GM18907 (cell line): ENCODE measurements at regions not wholly inside any gene's neighbourhood (a gene's known extent, or its start where the extent isn't known, plus 50 kb on each side); places are given as distances from the start of the nearest gene placed in this dataset.

Source experiments
- ATAC-seq: cut with Tn5 transposase; IDR thresholded peaks from one replicate; pipeline ENCODE4 v1.9.1; 2021; ENCODE audit warnings: mild to moderate bottlenecking, moderate library complexity; ENCODE audit not compliant: unreplicated experiment

DNA sequence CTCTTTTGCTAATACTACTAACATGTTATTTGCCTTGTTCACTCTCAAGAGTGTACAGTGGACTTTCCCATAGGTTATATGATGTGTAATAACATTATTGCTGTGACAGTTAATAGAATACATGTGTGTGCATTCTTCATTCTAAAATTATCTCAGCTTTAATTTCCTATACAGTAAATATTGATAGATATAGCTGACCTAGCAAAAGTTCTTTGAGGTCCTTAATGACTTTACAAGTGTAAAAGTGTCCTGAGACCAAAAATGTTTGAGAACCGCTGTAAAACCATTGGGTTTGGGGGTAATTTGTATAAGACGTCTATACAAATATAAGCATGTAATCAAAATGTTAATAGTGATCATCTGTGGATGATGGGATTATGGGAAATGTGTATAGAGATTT, 469.5 kb upstream of the PROK2 start:
- ATAC-seq, result no peak

DNA sequence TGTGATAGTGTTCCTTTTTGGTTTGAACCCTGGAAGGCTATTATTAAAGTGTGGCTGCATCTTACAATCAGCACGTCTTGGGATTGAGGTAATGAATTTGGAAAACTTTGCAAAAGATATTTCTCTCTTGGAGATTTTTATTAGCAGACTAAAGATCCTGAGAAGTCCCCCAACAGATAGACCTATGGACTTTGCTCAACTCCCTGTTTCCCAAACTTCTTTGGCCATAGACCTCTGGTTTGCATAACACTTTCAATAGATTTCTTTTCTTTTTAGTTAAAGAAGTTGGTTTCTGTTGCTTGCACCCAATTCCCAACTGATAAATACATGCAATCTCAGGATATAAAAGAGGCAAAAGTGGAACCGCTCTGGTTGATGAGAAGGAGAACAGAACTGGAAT, 465.8 kb upstream of the PROK2 start:
- ATAC-seq, result no peak

DNA sequence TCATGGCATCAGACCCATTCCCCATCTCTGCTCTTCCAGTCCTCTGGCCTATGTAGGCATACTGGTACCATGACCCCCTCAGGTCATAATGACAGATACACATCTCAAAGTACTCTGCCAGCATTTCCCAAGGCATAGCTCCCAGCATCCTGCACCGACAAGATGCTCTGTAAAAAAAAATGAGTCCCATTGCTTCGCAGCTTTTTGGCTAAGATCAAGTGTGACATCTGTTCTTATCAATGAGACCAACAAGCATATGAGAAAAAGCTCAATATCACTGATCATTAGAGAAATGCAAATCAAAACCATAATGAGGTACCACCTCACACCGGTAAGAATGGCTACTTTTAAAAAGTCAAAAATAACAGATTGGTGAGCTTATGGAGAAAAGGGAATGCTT, 463.9 kb upstream of the PROK2 start:
- no peak for ATAC-seq

DNA sequence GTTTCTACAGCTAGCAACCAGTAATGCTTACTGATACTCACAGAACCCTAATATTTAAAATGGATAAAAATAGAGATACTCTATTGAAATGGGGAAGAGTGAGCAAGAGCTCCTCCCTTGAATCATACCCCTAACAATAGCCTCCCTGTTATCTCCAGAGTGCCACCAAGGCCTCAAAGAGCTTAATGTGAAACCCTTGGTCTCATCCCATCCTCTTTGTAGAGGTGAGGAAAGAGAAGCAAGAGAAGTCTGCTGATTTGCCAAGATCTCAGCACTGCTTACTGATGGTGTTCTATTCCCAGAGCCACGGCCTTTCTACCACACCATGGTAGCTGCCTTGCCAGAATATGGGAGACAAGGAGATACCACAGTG, 463.4 kb upstream of the PROK2 start:
- no peak for ATAC-seq

DNA sequence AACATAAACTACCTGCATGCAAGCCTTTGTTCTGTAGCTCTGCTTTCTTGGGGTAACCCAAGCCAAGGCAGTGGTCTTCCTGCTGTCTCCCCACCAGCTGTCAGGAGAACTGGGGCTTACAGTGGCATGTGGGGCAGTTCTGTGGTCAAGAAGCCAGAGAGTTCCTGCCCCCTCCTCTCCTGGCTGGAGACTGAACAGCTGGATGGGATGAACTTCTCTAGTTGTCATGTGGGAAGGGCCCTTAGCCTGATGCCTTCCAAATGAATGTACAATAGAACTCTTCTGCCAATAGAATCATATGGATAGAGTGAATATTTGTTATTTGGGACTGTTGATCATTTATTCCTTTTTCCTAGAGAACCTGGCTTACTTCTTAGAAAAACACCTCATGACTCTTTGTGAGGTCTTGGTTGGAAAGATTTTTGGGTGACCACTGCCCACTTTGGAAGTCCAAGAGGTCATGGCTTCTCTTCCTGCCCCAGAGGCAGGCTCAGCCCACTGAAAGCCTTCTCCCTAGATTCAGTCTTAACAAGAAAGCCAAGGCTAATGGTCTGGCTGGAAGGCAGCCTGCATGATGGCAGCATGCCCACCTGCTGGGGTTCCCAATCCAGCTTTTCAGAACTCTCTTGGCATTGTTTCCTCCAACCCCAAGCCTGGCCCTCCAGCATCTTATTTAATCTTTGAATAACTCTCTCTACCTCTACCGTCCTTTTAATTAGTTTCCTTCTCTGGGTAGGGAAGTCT, 462.9 kb upstream of the PROK2 start:
- no peak for ATAC-seq

DNA sequence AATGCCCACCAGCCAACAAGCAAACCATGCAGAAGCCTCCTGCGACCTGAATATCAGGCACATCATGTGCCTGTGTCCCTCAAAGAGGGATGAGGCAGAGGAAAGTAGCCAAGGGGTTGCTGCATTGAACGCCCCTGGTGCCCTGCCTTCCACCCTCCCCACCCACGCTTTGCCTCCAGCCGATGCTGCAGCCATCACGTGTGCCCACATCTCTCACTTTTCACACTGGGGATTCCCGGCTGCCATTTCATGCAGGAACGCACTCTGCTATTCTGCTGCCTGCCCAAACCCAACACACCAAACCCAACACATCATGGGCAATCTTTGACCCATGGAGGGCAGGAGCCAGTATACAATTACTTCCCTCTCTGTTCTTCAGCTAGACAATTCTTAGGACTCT, 462.2 kb upstream of the PROK2 start:
- no peak for ATAC-seq

DNA sequence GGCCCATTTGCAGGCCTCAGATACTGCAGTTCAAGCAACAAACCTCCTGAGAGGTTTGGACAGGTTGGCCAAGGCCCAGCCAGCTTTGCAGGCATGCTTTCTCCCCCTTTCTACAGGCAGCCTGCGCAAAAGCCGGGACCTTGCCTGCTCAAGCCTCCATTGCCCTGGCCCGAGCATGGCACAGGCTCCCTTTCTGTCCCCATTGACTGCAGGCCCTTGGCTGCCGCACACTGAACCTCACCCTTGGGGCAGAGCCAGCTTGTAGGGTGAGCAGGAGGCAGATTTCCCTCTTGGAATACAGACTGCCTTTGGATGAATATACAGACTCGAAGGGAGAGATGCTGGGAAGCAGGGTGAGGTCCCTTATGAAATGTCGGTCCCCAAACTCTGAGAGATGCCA, 461.7 kb upstream of the PROK2 start:
- ATAC-seq, result no peak

DNA sequence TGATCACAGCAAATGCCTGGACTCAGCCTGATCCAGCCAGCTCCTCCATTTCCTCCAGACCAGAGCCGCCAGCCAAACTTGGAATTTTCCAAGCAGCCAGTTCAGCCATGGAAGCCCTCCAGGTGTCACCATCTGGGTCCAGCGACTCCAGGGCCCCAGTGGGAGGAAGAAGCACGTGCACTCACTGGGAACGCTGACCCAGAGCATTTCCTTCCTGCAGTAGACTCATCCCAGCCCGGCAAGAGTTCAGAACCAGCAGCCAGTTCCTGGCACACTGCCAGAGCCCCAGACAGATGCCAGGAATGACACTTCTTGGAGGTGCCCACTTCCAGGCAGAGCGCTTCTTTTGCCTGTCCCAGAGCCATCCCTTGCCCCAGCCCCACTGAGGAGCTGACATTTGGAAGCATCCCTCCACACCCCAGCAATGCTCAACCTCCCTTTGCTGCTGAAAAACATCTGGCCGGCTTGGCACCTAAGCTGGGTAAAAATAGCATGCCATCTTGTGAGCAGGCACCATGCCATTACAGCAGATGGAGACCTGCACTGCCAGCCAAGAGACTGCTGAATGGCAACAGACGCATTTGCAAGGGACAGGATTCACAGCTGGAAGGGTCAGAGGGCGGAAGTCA, 460.3 kb upstream of the PROK2 start:
- no peak for ATAC-seq

DNA sequence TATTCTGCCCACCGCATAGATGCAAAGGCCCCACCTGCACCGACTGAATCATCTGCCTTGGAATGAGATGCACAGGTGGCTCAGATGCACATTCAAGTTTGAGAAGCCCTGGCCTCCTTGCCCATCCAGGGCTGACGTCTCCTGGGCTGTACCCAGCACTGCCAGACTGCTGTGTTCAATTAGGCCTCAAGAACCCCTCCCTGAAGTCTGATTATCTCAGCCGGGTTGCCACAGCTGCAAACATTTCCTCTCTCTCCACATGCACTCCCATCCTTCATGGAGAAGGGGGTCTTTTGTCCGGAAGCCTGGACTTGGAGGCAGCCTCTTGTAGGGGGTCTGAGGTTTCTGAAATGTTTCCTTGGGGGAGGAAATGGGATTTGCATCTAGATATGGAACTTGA, 459.4 kb upstream of the PROK2 start:
- no peak for ATAC-seq

DNA sequence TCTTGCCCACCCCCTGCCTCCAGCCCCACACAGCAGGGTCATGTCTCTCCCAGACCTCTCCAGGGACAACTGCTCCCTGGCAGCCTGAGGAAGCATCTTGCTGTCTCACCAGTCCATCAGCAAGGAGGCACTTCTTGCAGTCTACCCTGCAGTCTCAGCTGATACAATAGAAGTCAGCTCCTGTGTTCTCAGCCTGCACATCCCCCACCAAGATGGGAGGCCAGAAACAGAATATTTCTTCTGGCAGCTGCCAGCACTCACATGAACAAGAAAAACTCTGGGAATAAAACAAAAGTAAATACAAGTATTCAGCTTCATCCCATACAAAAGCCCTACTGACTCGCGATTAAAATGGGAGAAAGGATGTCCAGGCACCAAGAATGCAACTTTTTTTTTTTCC, 457.4 kb upstream of the PROK2 start:
- no peak for ATAC-seq

DNA sequence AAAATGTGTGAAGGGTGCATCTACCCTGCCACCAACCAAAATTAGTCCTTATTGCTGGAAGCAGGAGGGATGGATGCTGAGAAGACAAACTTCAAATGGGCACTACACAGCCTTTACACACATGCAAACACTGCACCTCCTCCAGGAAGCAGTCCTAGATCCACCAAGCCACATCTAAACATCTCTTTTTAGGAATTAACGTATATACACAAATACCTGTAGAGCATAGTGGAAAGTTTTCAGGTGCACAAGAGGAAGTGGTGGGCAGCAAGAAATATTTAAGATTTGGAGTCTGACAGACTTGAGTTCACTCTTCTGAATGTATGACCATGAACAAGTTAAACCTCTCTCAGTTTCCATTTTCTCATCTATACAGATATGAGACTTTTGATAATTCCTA, 456.6 kb upstream of the PROK2 start:
- ATAC-seq, result no peak

DNA sequence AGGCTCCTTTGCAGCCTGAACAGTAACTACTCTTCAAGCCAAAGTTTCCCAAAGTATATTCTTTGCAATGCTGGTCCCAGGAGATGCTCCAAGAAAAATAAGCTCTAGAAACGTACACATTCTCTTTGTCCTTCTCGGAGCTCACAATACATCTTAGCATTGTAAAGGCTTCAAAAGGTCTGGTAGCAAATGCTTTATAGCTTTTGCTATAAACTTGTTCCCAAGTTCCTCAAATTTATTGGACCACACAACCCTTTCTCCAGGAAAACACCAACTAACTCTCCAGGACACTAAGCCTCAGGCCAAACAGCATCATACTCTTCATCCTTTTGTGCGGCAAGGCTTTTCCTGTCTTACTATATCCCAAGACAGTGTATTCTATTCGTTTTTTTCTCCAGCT, 455.6 kb upstream of the PROK2 start:
- no peak for ATAC-seq

DNA sequence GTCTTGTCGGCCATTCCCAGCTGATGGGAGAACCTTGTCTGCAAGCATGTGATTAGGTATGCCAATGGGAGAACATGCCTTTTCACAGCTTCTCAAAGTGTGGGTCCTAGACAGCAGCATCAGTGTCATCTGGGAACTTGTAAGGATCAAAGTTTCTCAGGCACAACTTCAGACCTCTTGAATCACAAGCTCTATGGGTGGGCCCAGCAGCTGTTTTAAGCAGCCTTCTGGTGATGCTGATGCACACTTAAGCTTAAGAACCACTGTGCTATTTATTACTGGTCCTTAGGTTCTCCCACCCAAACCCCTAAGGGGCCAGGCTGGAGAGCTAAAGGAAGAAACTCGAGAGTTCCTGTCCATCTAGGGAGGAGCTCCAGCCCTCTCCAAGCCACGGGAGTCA, 453.9 kb upstream of the PROK2 start:
- ATAC-seq, result no peak

DNA sequence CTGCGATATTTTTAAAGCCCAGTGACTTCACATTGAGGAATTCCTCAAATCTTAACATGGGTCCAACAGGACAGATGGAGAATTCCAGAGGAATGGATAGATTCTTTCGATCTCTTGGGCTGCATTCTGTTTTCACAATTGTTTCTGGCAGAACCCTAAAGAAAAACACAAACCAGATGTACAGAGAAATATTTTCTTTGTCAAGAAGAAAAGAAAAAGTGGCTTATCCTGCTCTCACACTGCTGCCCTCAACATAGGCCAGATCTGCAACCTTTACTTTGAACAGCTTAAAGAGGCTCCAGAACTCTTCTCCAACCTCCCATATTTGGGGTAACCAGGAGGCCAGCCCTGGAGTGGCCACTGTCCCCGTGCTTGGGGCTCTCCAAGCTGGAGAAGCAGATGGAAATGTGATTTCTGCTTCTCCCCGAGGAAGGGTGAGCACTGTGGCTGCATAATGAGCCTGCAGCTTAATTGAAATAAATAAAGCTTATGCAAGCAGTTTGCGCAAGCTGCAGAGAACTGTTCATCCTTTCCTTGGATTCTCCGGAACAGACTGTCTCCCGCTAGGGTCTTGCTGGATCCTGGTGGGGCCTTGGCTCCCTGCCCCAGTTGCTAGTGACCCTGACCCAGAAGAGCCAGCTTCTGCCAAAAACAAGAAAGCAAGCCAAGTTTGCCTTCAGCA, 453.2 kb upstream of the PROK2 start:
- no peak for ATAC-seq

DNA sequence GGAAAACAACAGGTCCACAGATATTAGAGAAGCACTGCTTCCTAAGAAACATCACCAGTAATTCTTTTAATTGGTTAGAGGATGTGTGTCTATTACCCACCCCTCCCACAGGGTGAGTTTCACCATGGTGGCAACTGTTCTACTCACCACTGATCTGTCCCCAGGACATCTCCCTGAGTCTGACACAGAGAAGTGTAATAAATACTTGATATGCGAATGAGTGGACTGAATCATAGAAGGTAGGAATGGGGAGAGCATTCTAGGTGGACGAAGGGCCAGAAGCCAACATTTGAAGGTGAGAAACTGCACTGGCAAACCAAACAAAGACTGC, 452.7 kb upstream of the PROK2 start:
- no peak for ATAC-seq

DNA sequence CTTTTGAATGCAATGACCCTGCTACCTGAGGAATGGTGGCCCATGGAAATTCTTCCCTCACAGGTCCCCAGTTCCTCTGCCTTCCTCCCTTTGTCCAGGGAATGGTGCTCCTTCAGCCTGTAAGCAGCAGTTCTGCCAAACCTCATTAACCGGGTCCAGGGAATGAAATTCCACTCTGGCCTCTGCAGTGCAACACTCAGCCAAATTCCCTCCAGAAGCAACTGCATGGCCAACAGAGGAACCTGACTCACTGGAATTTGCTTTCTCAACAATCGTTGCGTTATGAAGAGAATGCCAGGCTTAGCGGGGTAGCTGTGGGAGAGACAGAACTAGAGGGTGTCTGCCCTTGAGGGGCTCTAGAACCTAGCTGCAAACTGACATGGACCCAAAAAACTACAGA, 449.4 kb upstream of the PROK2 start:
- ATAC-seq, result no peak

DNA sequence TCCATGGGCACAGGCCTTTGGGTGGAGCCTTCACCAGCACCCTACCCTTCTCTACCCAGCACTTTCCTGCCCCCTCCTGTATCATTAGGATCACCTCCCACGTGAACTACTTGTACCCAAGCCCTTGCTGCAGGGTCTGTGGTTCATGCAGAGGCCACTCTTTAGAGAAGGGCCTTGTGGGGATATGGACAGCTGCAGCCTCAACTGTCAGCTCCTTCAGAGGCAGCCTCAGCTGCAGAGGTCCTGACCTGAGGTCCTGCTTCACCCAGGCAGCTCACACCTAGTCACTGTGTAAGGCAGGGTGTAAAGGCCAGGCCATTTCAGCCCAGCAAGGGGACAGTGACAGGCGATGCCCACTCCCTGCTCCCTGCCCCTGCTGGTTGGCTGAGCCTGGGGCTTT, 448.6 kb upstream of the PROK2 start:
- ATAC-seq, result no peak

DNA sequence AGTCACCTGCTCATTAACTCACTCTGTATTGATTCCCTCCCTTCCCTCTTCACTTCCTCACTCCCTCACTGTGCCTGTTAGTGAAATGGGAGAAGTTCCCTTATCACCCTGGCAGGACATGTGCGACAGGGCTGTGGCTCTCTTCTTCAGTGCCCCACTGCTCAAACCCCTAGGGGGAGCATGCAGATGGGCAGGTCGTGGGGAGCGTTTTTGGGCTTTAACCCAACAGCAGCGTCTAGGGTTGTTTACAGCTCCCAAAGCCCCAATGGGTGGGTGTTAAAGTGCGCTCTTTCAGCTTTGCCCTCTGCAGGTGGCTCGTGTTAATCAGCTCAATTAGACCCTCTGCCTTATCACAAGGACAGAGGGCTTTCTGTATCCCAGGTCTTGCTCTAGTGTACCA, 447.8 kb upstream of the PROK2 start:
- no peak for ATAC-seq

DNA sequence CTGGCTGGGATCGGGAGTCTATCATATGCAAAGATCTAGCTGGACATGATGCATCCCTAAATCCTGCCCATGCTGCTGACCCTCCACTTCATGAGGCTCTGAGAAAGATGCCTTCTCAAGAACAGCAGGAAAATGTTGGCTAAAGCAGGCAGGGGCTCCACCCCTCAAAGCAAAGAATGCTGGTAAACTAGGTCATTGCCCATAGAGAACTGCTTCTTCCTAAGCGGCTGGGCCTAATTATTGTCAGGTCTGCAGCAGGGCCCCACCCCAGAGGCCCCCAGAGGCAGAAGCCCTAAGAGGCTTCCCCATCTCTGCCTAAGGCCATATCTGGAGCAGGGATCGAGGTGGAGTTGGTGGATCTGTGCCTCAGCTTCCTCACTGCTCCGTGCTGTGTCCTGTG, 447.4 kb upstream of the PROK2 start:
- no peak for ATAC-seq

DNA sequence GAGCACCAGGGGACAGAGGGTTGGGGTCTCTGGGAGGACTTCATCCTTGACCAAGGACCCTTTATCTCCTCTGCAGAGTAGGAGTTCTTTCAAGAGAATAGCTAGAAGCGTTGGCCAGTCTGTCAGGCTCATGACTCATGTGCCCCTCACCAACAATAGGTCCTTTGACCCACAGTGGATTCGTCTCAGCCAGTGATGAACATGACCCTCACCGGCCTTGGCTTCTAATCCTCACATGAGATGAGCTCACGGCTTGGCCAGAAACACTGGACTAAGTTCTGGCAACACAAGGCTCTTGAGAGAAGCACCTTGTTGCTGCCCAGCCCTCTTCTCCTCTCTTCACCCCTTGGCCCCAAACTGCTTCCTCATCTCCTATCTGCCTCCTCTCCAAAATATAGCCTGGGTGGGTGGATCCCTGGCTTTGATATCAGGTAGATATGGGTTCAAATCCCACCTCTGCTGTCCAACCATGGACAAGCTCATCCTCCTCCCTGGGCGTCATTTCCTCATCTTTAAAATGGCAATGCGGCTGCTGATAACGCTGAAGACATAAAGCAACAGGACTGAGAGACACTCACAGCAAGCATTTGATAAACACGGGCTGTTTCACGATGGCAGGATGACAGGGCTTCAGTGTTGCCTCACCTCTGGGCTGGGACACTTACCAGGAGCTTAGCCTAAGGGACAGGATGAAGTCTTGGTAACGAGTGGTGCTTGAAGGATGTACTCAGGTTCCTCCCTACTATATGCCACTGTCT, 446.7 kb upstream of the PROK2 start:
- ATAC-seq, result no peak

DNA sequence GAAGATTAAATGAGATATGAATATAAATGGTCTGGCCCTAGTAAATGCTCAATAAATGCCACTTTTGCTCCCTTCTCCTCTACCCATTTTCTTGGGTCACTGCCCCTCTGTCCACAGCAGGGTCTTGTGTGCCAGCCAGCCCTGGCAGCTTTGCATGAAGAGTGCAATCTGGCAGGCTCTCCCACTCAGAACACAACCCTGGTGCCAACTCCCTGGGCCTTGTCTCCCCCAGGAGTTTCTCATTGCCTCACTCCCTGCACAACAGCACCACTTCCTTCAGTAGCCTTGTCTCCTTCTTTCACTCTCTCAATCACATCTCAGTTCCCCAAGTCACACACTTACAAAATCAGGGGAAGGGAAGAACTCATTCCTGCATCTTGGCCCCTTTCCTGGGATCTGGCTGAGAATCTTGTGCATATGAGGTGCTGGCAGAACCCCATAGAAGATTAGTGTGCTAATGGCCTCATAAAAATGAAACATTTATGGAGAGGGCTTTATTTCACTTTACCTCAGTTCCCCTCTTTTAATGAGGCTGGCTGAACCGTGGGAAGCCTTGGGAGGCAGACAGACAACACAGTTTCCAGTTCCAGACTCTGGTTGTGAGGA, 445.9 kb upstream of the PROK2 start:
- no peak for ATAC-seq

DNA sequence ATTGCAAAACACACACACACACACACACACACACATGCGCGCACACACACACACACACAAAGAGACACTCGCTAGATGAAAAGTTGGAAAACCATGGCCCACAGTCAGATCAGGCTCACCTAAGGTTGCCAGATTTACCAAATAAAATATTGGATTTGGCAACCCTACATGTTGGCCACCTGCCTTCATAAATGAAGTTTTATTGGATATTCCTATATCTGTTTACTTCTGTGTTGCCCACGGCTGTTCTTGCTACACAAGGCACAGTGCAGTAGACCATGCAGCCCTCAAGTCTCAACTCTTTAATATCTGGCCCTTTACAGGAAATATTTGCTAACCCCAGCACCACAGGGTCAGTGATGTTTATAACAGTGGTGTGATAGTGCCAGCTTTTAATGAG, 445.0 kb upstream of the PROK2 start:
- no peak for ATAC-seq
